ENCODE measurements at regions not wholly inside any gene's neighbourhood (a gene's known extent, or its start where the extent isn't known, plus 50 kb on each side); places are given as distances from the start of the nearest gene placed in this dataset.

DNA sequence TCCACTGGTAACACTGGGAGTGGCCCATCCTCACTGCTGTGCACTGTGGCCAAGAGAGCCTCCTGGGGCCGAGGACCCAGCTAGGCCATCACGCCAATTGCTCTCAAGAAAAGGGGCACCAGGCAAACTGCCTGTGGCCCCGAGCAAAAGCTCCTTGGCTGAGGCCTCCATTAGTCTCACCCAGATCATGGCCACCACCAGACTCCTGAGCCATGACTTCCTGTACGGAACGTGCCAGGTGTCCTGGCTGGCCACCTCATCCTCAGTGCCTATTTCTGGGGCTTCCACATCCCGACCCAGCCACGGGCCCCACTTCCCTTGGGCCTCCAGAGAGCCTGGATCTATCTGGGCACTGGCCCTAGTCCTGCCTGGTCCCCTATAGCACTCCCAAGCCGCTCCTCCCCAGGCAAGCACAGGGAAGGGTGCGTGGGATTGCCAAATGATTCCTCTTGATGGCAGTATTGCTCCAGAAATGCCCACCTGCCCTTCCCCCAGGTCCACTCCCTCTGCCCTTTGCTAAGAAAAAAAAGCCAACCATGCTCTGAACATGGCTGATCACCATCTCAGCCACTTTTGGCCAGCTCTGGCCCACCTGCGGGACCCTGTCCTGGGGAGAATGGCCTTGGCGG is 212.6 kb upstream of the AGTR2 start:
- Histone ChIP-seq H2AFZ (ENCODE audit: insufficient read depth, low read depth, low read length, poor library complexity, severe bottlenecking) (no peak overlapping the region), H3K27ac (ENCODE audit: low read length in 2 of 2) (no peak overlapping the region), H3K4me3 (ENCODE audit: control extremely low read depth in 1 of 5, extremely low read depth in 1 of 5, insufficient read depth in 1 of 5, low read depth in 2 of 5, low read length in 4 of 5) (no peak overlapping the region), H3K27me3 (replicated peaks in 1 of 4; ENCODE audit: control extremely low read depth in 1 of 4, control insufficient read depth in 3 of 4, insufficient read depth in 4 of 4, low read length in 3 of 4) (no peaks in the 10 kb centered on the region), H3K9me3 (ENCODE audit: control extremely low read depth in 1 of 3, control insufficient read depth in 2 of 3, insufficient read depth in 1 of 3, low read length in 2 of 3) (peaks cover 0 to 8% (median 0%) of the 10 kb centered on the region in 3 donors), H3K4me2 (replicated peaks; ENCODE audit: low read depth, low read length, poor library complexity, severe bottlenecking) (no peak overlapping the region), H3K79me2 (ENCODE audit: control insufficient read depth, insufficient read depth, low read length) (no peaks in the 10 kb centered on the region), H3K9ac (ENCODE audit: low read length) (no peak overlapping the region), H3K4me1 (ENCODE audit: control insufficient read depth in 2 of 2, insufficient read depth in 2 of 2, low read length in 2 of 2) (no peaks in the 10 kb centered on the region), H3K36me3 (replicated peaks in 1 of 2; ENCODE audit: control extremely low read depth in 1 of 2, control insufficient read depth in 1 of 2, extremely low read depth in 1 of 2, insufficient read depth in 2 of 2, low read length in 1 of 2) (no peaks in the 10 kb centered on the region), H4K20me1 (ENCODE audit: control insufficient read depth, insufficient read depth, low read length, poor library complexity, severe bottlenecking) (no peaks in the 10 kb centered on the region)
- TF ChIP-seq EZH2 (IDR thresholded peaks at IDR 0.05; ENCODE audit: borderline replicate concordance, insufficient read depth, low read depth, low read length, poor library complexity, severe bottlenecking) = no peak
- TF ChIP-seq, protein P1, sequence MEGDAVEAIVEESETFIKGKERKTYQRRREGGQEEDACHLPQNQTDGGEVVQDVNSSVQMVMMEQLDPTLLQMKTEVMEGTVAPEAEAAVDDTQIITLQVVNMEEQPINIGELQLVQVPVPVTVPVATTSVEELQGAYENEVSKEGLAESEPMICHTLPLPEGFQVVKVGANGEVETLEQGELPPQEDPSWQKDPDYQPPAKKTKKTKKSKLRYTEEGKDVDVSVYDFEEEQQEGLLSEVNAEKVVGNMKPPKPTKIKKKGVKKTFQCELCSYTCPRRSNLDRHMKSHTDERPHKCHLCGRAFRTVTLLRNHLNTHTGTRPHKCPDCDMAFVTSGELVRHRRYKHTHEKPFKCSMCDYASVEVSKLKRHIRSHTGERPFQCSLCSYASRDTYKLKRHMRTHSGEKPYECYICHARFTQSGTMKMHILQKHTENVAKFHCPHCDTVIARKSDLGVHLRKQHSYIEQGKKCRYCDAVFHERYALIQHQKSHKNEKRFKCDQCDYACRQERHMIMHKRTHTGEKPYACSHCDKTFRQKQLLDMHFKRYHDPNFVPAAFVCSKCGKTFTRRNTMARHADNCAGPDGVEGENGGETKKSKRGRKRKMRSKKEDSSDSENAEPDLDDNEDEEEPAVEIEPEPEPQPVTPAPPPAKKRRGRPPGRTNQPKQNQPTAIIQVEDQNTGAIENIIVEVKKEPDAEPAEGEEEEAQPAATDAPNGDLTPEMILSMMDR (IDR thresholded peaks at IDR 0.05) = no peak
- ATAC-seq (ENCODE audit: low read depth) = no peak
- Mint-ChIP-seq H3K9me3 (ENCODE audit: insufficient read depth) (no peaks in the 10 kb centered on the region), H3K27ac (no peak overlapping the region), H3K4me3 (no peak overlapping the region), H3K27me3 (no peaks in the 10 kb centered on the region), H3K4me1 (no peaks in the 10 kb centered on the region)
- ChIA-PET CTCF (no interaction called here), POLR2A (no interaction called here)
- intact Hi-C loops (cut with micrococcal nuclease) = no loop called here
- no peak for DNase-seq
- 78% methylated on average over 9 of the region's 11 CpGs for WGBS (ENCODE audit: insufficient coverage)

DNA sequence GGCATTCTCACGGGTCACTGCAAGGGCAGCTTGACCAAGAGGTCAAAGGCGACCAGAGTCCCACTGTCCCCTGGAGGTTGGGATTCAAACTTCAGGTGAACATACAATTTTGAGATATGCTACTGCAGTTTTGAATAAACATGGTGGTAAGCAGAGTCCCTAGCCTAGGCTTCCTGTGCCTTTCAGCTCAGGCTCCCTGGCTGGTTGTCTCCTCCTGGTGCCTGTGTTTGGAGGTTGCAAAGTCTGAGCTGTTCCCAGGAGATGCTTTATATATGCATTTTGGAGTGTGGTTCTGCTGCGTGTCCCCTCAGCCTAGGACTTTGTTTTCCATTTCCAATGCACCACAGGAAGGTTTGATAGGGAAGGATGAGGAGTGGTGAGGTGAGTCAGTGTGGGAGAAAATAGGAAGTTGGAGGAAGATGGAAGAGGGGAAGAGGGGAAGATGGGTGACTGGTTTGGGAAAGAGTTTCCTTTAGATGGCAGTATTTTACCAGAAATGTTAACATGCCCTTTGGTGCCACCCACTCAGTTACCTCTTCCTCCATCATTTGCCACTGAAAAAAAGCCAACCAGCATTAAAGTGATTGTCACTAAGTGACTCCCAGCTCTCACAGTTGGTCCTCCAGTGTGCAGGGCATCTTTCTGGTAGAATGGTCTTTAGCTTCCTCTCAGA is 211.7 kb upstream of the AGTR2 start:
- POLR2A ChIA-PET = no interaction called here

More for the DNA sequence above, 211.7 kb upstream of the AGTR2 start:
- H4K20me1 ChIP-seq (ENCODE audit: control insufficient read depth, insufficient read depth, low read length, poor library complexity, severe bottlenecking) = no peaks in the 10 kb centered on the region
- no peak overlapping the region for H3K4me3 ChIP-seq (ENCODE audit: control extremely low read depth in 1 of 5, extremely low read depth in 1 of 5, insufficient read depth in 1 of 5, low read depth in 2 of 5, low read length in 4 of 5)
- Mint-ChIP-seq H3K9me3 (ENCODE audit: insufficient read depth) (no peaks in the 10 kb centered on the region), H3K4me3 (no peak overlapping the region), H3K4me1 (no peaks in the 10 kb centered on the region), H3K27ac (no peak overlapping the region), H3K27me3 (no peaks in the 10 kb centered on the region)
- no peaks in the 10 kb centered on the region for H3K36me3 ChIP-seq (replicated peaks in 1 of 2; ENCODE audit: control extremely low read depth in 1 of 2, control insufficient read depth in 1 of 2, extremely low read depth in 1 of 2, insufficient read depth in 2 of 2, low read length in 1 of 2)
- no peak overlapping the region for H3K4me2 ChIP-seq (replicated peaks; ENCODE audit: low read depth, low read length, poor library complexity, severe bottlenecking)
- H3K27me3 ChIP-seq (replicated peaks in 1 of 4; ENCODE audit: control extremely low read depth in 1 of 4, control insufficient read depth in 3 of 4, insufficient read depth in 4 of 4, low read length in 3 of 4) = no peaks in the 10 kb centered on the region
- no peaks in the 10 kb centered on the region for H3K4me1 ChIP-seq (ENCODE audit: control insufficient read depth in 2 of 2, insufficient read depth in 2 of 2, low read length in 2 of 2)
- intact Hi-C loops (cut with micrococcal nuclease) = no loop called here
- DNase-seq (no peak), ATAC-seq (ENCODE audit: low read depth) (no peak)
- TF ChIP-seq, protein P1 (IDR thresholded peaks at IDR 0.05) = no peak
- TF ChIP-seq EZH2 (IDR thresholded peaks at IDR 0.05; ENCODE audit: borderline replicate concordance, insufficient read depth, low read depth, low read length, poor library complexity, severe bottlenecking) = no peak
- no peak overlapping the region for H3K27ac ChIP-seq (ENCODE audit: low read length in 2 of 2)
- H3K79me2 ChIP-seq (ENCODE audit: control insufficient read depth, insufficient read depth, low read length) = no peaks in the 10 kb centered on the region
- H3K9me3 ChIP-seq (ENCODE audit: control extremely low read depth in 1 of 3, control insufficient read depth in 2 of 3, insufficient read depth in 1 of 3, low read length in 2 of 3) = peaks cover 0 to 8% (median 0%) of the 10 kb centered on the region in 3 donors
- WGBS (ENCODE audit: insufficient coverage) = 80% methylated on average over 1 of the region's 3 CpGs
- H3K9ac ChIP-seq (ENCODE audit: low read length) = no peak overlapping the region
- CTCF ChIA-PET = no interaction called here
- H2AFZ ChIP-seq (ENCODE audit: insufficient read depth, low read depth, low read length, poor library complexity, severe bottlenecking) = no peak overlapping the region
